Gastrocnemius medialis (tissue), 4 donors: ENCODE measurements at regions not wholly inside any gene's neighbourhood (a gene's known extent, or its start where the extent isn't known, plus 50 kb on each side); places are given as distances from the start of the nearest gene placed in this dataset.

Experiments
- CTCF ChIP-seq, 5 experiments: fragments of 450-650 bp in 3 of 5; fragments of 200-600 bp in 2 of 5; sonication (generic) in 2 of 5; IDR thresholded peaks in 4 of 5; conservative IDR thresholded peaks in 1 of 5; 1 replicate in 4 of 5; 2 replicates in 1 of 5; pipeline ENCODE4 v1.5.1; 2016 to 2019; ENCODE audit warnings: antibody characterized with exemption in 5 of 5, mild to moderate bottlenecking in 3 of 5, moderate library complexity in 3 of 5
- POLR2A ChIP-seq, 2 donors: fragments of 450-650 bp; IDR thresholded peaks; one replicate each; pipeline ENCODE4 v1.6.1; 2017; ENCODE audit warnings: antibody characterized with exemption in 2 of 2, mild to moderate bottlenecking in 2 of 2, moderate library complexity in 2 of 2

- TF ChIP-seq CTCF (IDR thresholded peaks at IDR 0.05 in 4 of 5, conservative IDR thresholded peaks at IDR 0.05 in 1 of 5): no peak
- no peak for TF ChIP-seq POLR2A (IDR thresholded peaks at IDR 0.05)
Measured at GRCh38 chr16:54381601-54382313, 95.2 kb upstream of the IRX3 start.
